Posterior cingulate gyrus (tissue), 11 donors: ENCODE measurements at regions not wholly inside any gene's neighbourhood (a gene's known extent, or its start where the extent isn't known, plus 50 kb on each side); places are given as distances from the start of the nearest gene placed in this dataset.
"Not testable (repeated sequence)": the region's sequence is repeated elsewhere in the genome, so short reads cannot be mapped to it uniquely, and the experiment has no call there.

Experiments
- DNase-seq, 10 donors: peaks; one replicate each; pipeline versions ENCODE4 v3.0.0 to v3.0.0-alpha.2; 2020 to 2021; ENCODE audit warnings: mixed read lengths in 3 of 10
- intact Hi-C: fragments of 100-400 bp; cut with DNase I; formaldehyde crosslinking; loops from one replicate; pipeline ENCODE4 v1.15.1; 2023

DNA sequence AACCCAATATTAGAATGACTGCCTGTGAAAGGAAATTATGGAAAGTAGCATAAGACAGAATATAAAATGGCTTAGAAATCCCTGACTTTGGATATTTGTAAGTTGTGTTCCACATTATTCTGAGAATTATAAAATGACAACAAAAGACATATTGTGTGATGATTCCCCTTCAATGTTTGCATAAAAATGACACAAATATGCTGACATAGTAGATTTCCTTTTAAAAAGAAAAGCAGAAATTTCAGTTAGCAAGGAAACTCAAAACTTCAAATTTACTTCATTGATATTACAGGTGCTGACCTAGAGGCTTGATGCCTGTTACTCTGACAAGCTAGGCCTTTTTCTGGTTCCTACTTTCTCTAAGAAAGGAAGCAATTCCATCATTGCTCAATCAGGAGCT, 816.9 kb upstream of the HS3ST5 start:
- intact Hi-C loops = no loop called here
- DNase-seq = no peak

DNA sequence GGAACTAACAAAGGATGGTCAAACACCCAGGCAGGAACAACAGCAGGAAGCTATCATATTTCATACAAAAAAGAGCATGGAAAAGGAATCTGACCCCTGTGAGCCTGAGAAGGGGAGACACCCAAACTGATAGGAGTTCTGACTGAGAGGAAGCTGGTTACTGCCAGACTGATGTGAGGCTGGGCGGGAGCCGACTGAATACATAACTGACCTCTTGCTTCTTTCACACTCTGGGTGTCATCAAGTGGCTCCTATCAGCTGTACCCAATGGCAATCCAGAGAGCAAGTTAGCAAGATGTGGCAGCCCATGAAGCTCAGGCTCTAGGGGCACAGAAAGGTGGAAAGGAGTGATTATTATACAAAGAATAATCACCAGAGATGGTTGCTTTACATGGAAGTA, 795.1 kb upstream of the HS3ST5 start:
- intact Hi-C loops = no loop called here
- DNase-seq = peak in 1 of 10 donors; percentile 24

- intact Hi-C loops = no loop called here
- DNase-seq = no peak
Measured at GRCh38 chr6:115133790-115134189, 791.0 kb upstream of the HS3ST5 start.

DNA sequence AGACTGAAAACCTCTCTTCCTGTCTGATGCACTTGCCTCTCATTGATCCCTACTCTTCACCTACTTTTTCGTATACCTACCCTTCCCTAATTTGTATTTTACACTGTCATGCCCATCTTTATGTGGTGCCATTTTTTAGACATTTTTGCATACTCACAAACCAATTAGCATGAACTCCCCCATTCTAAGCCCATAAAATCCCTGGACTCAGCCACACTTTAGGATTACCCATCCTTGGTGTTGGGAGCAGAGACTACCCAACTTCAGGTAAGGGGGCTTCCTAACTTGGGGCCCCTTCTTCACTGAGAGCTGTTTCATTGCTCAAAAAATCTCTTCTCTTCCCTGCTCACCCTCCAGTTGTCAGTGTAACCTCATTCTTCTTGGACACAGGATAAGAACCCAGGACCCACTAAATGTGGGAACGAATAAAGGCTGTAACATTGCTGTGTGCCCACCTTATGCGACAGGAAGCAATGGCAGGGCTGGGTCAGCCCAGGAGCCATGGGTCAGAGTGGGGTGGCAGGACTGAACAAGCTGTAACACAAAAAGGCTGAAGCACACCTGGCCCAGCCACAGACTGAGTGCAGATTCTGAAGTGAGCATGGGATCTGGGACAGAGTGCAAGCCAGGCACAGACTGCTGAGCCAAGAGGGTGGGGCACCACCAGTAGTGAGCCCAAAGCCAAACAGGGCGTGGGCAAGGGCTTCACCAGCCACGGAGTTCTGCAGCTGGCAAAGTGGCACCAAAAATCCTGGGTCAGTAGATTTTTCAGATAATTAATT, 789.1 kb upstream of the HS3ST5 start:
- peak in 3 of 10 donors; percentile 42 to 54 (median 43) for DNase-seq
- intact Hi-C loops = no loop called here

DNA sequence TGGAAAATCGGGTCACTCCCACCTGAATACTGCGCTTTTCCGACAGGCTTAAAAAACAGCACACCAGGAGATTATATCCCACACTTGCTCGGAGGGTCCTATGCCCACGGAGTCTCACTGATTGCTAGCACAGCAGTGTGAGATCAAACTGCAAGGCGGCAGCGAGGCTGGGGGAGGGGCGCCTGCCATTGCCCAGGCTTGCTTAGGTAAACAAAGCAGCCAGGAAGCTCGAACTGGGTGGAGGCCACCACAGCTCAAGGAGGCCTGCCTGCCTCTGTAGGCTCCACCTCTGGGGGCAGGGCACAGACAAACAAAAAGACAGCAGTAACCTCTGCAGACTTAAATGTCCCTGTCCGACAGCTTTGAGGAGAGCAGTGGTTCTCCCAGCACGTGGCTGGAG, 778.7 kb upstream of the HS3ST5 start:
- DNase-seq, intact Hi-C loops: not testable (repeated sequence)

GRCh38 chr6:115120391-115120790, 777.6 kb upstream of the HS3ST5 start:
- intact Hi-C loops = no loop called here
- no peak for DNase-seq

GRCh38 chr6:115091461-115091860, 748.6 kb upstream of the HS3ST5 start:
- no peak for DNase-seq
- intact Hi-C loops = no loop called here

DNA sequence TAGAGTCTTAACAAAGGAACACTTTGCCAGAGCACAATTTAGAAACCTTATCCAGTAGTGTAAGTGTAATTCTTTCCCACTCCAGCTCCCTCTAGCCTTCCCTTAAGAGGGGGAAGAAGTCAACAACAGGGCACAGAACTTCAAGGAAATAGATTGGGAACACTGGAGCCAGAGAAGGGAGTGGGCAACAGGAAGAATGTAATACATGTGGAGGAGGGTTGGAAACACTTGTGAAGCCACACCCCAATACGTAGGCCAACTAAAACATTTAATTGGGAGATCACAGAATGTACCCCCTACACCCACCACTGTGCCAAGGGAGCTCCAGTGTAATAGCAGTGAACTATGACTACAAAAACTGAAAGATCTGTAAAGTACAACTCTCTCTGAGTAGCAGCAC, 735.7 kb upstream of the HS3ST5 start:
- intact Hi-C loops = no loop called here
- DNase-seq = no peak

DNA sequence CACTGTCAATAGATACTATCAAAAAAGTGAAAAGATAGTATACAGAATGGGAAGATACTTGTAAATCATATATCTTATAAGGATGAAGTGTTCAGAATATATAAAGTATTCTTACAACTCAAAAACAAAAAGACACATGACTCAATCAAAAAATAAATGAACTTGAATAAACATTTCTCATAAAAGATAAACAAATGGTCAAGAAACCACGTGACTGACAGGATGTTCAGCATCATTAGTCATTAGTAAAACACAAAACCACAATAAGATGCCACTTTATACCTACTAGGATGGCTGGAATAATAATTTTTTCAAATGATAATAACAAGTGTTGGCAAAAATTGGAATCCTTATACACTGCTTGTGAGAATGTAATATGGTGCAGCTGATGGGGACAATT, 729.1 kb upstream of the HS3ST5 start:
- no peak for DNase-seq
- intact Hi-C loops = no loop called here

DNA sequence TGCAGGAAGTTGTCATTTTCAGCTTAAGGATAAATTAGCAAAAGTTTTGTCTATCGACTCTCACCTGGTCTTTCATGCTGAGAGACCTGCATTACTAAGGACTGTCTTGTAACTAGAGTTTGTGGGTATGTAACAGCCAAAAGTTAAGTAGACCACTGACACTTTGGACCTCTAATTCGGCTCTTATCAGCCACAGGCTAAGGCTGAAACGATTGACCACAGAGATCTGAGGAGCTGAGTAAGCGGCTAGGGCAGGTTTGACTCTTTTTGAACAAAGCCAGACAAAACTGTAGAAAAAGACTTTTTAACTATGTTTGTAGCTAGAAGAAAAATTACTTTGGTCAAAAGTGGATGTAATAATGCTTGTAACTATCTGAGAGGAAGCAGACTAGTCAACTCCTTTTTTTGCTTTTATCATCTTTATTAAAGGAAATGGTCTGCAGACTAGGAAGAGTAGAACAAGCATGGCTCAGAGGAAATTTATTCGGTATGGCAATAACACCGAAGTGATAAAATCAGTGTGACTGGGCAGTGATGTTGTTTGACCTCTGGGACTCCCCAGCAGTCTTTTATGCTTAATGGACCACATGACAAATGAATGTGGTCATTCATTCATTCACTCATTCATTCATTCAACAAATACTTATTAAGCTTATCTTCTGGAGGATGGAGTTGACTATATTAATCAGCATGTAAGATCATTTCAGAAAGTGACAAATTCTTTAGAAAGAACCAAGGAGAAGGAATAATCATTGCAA, 725.0 kb upstream of the HS3ST5 start:
- intact Hi-C loops = no loop called here
- no peak for DNase-seq

DNA sequence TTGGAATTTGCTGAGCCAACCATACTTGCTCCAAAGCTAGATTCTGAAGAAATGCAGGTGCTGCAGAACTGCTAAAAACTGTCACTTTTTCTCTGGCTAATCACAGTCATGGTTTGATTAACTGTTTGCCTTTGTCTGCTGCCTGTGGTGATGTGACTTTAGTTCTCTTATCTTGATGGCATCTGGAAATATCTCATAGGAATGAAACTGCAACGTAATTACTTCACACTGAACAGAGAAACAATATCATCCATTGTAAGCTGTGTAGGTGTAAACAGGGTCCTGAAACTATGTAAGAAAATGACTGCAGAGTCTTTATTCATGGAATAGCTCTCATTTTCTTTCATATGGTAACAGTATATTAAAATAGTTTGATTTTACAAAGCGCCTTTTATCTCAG, 721.9 kb upstream of the HS3ST5 start:
- intact Hi-C loops = no loop called here
- DNase-seq = no peak

- intact Hi-C loops = no loop called here
- DNase-seq = no peak
Measured at GRCh38 chr6:115060581-115060980, 717.8 kb upstream of the HS3ST5 start.

DNA sequence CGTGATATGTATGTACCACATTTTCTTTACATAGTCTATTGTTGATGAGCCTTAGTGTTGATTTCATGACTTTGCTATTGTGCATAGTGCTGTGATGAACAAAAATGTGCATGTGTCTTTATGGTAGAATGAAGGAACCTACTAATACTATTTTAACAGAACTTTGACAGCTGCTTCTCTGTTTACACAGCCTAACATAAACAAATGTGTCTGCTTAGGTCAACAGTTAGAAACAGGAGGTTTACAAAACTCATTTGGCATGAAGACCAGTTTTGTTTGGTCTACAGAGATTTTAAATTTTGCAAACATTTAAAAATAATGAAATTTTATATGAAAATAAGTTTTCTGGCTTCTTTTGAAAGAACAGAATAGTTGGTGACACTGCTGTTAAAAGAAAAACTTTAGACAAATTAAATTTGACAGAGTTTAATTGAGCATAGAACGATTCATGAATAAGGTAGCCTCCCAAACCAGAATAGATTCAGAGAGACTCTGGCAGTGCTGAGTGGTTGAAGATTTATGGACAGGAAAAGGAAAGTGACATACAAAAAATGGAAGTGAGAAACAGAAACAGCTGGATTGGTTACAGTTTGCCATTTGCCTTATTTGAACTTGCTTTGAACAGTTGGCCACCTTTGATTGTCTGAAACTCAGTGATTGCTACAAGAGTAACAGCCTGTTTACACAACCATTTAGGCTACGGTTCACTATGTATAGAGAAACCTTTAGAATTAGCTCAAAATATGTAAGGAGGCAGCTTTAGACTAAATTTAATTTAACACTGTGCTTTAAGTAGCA, 715.8 kb upstream of the HS3ST5 start:
- no peak for DNase-seq
- intact Hi-C loops = no loop called here

DNA sequence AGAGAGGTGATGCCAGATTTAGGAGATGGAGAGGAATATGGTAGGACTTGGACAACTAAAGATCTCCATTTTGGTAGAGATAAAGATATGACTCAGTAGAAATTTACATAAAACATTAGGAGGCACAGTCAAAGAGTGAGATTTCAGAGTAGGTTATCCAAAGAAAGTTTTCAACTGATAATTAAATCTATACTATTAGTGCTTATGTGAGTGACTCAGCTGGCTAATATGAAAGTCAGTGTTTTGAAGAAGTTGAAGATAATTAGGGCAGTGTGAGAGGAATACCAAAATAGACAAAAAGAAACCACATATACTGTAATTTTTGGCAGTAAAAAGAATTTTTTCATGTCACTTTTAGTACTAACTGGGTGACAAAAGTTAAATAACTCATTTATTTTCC, 712.8 kb upstream of the HS3ST5 start:
- intact Hi-C loops = no loop called here
- no peak for DNase-seq

- intact Hi-C loops, DNase-seq: not testable (repeated sequence)
Measured at GRCh38 chr6:115054242-115054641, 711.4 kb upstream of the HS3ST5 start.

DNA sequence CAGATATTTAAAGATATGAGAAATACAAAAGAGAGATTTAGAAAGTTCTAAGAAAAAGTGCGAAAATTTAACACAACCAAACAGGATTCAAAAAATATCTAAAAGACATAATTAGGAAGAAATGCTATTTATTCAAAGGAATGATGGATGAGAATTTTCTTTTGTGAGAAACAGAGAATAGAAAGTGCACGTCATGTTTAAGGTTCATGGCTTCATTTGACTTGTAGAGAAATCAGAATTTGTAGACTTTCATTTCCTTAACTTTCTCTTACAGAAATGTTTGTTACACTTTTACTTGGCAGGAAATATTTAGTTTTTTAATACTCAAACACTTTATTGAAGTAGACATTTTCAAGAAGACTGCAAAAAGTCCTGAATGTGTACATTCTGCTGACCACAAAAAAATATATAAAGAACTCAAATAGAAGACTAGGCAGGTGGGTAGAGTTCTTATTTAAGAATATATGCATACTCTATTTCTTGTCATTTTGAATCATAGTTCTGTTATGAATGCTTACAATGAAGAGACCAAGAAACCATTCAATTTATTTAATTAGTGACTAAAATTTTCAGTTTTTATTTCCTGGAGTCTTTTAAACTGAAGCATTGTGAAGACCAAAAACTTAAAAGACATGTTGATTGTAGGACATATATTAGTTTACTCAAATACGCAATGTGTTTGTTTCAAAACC, 710.5 kb upstream of the HS3ST5 start:
- DNase-seq = no peak
- intact Hi-C loops = no loop called here

- intact Hi-C loops = no loop called here
- DNase-seq = no peak
Measured at GRCh38 chr6:115016593-115016992, 673.8 kb upstream of the HS3ST5 start.

GRCh38 chr6:115004982-115005381, 662.2 kb upstream of the HS3ST5 start:
- intact Hi-C loops = no loop called here
- no peak for DNase-seq

DNA sequence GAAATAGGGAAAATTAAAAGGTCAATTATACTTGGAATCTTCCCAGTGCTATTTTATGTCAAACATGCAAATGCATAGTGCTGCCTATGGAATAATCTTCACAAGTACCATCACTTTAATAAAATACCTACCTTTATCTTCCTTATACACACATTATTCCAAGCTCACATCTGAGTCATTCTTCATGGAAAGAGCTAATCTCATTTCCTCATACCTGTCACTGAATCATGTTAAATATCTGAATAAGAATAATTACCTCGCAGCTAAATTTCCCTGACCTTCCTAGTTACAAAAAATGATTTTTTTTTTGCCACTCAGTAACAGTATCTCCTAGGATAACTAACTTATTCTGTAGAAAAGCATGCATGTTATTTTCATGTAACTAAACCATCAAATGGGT, 661.4 kb upstream of the HS3ST5 start:
- DNase-seq = no peak
- intact Hi-C loops = no loop called here

- intact Hi-C loops = no loop called here
- DNase-seq = no peak
Measured at GRCh38 chr6:115001731-115002350, 659.0 kb upstream of the HS3ST5 start.
